HAP-1 (cell line): ENCODE measurements at regions not wholly inside any gene's neighbourhood (a gene's known extent, or its start where the extent isn't known, plus 50 kb on each side); places are given as distances from the start of the nearest gene placed in this dataset.
A peak's percentile ranks its signal among the peaks of the same experiment; 100 is the strongest.
"Not testable (repeated sequence)": the region's sequence is repeated elsewhere in the genome, so short reads cannot be mapped to it uniquely, and the experiment has no call there.

Experiments
- DNase-seq, 2 experiments: peaks; one replicate each; pipeline ENCODE4 v3.0.0-alpha.2; 2016 to 2020; ENCODE audit warnings: low spot score in 2 of 2
- H3K27me3 ChIP-seq: fragments of 250-450 bp; sonication (Bioruptor Pico); 2 replicates; pipeline ENCODE4 v1.5.1; 2020; ENCODE audit warnings: low read depth, mild to moderate bottlenecking, moderate library complexity
- H3K36me3 ChIP-seq: fragments of 250-450 bp; sonication (Bioruptor Pico); replicated peaks from 2 replicates; pipeline ENCODE4 v1.5.1; 2020; ENCODE audit warnings: mild to moderate bottlenecking
- H3K4me1 ChIP-seq: fragments of 250-450 bp; sonication (Bioruptor Pico); 2 replicates; pipeline ENCODE4 v1.5.1; 2020; ENCODE audit warnings: mild to moderate bottlenecking
- H3K4me3 ChIP-seq: fragments of 250-450 bp; sonication (Bioruptor Pico); 2 replicates; pipeline ENCODE4 v1.5.1; 2020; ENCODE audit warnings: mild to moderate bottlenecking, moderate library complexity
- H3K9me3 ChIP-seq: fragments of 250-450 bp; sonication (Bioruptor Pico); 2 replicates; pipeline ENCODE4 v1.5.1; 2020; ENCODE audit warnings: mild to moderate bottlenecking, moderate library complexity
- in situ Hi-C: fragments of 300-500 bp; cut with MboI; formaldehyde crosslinking; loops from 3 replicates; pipeline ENCODE4 v1.14.3; 2020; ENCODE audit warnings: low sequenced_read_pairs, inconsistent platforms, mixed read lengths

DNA sequence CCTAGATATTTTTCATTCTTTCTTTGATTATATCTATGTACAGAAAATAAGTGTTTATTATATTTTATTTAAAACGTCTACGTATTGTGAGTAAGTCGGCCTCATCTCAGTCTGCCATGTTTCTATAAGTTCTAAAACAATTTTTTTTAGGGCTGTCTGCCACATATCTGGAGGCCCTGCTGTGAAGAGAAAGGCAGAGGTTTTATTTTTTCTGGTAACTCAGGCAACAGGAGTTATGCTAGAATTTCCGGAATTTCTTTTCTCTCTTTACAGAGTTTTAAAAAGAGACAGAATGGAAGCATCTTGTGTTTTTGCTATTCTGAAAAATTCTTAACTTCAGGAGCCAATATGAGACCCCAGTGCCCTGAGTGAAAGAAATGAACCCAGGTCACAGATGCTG, 1124.0 kb upstream of the TENM3 start:
- Histone ChIP-seq H3K36me3 (no peaks in the 10 kb centered on the region), H3K4me1 (peaks cover 6% of the 10 kb centered on the region; the same call in 1 of the 2 replicates), H3K9me3 (no peaks in the 10 kb centered on the region), H3K27me3 (no peaks in the 10 kb centered on the region), H3K4me3 (no peak overlapping the region)
- in situ Hi-C loops = no loop called here
- no peak for DNase-seq

DNA sequence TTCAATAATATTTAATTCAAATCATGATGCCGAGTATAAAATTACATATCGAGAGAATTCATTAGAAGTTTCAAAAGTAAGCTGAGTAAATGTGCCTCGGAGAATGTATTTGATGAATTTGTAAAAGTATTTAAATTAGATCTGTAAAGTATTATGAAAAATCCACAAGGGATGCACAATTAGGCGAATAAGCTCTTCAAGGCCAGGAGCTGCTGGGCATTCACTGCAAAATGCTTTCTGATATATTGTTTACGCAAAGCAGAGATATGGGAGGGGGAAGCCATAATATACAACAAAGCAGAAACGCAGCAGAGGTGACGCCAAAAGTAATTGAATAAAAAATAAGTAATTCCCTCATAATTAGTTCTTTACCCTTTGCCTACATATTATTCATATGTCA, 1121.5 kb upstream of the TENM3 start:
- Histone ChIP-seq H3K4me1 (peaks cover 6% of the 10 kb centered on the region; the same call in 1 of the 2 replicates), H3K36me3 (no peaks in the 10 kb centered on the region), H3K27me3 (no peaks in the 10 kb centered on the region), H3K9me3 (no peaks in the 10 kb centered on the region), H3K4me3 (no peak overlapping the region)
- in situ Hi-C loops = no loop called here
- no peak for DNase-seq

DNA sequence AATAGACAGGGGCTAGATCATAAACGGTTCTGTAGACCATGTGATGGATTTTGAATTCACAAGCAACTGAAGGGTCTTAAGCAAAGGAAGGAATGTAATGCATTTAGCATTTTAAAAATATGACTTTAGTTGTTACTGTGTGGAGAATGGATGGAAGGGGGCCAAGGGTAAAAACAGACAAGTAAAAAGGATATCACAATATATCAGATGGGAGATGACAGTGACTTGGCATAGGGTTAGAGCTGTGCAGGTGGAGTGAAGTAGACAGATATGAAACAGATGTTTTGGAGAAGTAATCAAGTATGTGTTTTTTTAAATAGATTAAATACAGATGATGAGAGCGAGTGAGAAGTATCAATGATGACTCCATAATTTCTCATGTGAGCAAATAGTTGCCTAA, 1116.0 kb upstream of the TENM3 start:
- no peaks in the 10 kb centered on the region for H3K36me3 ChIP-seq
- H3K4me1 ChIP-seq = no peaks in the 10 kb centered on the region
- no peaks in the 10 kb centered on the region for H3K27me3 ChIP-seq
- no peak for DNase-seq
- no peak overlapping the region for H3K4me3 ChIP-seq
- in situ Hi-C loops = loop anchor here (25.0 kb wide), 1 partner anchor 465 kb away; no protein-coding TSS in a partner anchor
- H3K9me3 ChIP-seq = no peaks in the 10 kb centered on the region; the same call in 1 of the 2 replicates

DNA sequence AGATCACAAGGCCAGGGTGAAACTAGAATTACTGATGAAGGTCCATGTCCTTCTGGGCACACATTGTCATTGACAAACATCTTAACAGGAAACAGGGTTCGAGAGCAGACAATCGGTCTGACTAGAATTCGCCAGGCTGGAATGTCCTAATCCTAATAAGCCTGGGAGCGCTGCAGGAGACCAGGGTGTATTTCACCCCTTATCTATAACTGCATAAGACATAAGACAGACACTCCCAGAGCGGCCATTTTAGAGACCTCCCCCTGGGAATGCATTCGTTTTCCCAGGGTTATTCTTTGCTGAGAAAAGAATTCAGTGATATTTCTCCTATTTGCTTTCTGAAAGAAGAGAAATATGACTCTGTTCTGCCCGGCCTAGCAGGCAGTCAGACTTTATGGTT, 1112.9 kb upstream of the TENM3 start:
- DNase-seq, H3K27me3 ChIP-seq, H3K9me3 ChIP-seq, H3K4me3 ChIP-seq, H3K4me1 ChIP-seq, H3K36me3 ChIP-seq: not testable (repeated sequence)
- in situ Hi-C loops = loop anchor here (25.0 kb wide), 1 partner anchor 468 kb away; no protein-coding TSS in a partner anchor

DNA sequence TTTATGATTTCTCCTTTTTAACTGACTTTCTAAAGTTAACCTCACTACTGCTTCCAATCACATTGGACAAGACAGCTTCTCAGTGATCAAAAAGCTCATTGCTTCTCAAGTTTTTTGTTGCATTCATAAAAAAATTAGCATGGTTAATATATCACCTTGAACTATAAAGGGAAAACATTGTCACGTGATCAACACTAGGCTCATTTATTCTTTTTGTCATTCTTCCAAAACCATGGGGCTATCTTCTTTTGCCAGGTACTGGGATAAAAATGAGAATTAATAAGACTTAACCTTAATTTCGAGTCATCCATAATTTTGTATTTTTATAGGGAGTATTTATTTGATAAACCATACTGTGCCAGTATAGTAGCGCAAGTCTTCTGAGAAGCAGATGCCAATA, 1105.9 kb upstream of the TENM3 start:
- Histone ChIP-seq H3K4me1 (no peaks in the 10 kb centered on the region), H3K9me3 (no peaks in the 10 kb centered on the region), H3K36me3 (no peaks in the 10 kb centered on the region), H3K4me3 (no peak overlapping the region), H3K27me3 (peaks cover 2% of the 10 kb centered on the region; the same call in 1 of the 2 replicates)
- DNase-seq = no peak
- in situ Hi-C loops = loop anchor here (25.0 kb wide), 1 partner anchor 475 kb away; no protein-coding TSS in a partner anchor

DNA sequence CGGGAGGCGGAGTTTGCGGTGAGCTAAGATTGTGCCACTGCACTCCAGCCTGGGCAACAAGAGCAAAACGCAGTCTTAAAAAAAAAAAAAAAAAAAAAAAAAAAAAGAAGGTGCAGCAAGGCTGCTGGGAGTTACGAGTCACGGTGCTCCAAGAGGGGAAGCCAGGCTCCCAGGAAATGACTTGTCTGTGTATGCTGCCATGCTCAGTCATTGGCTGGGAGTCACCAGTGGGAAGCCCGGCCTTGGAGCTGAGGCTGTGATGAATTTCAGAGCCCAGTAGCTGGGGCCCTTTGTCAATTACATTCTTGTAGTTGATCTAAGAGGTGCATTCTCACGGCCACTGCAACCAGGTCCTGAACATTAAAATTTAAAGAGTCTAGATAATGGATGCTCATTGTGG, 1105.1 kb upstream of the TENM3 start:
- in situ Hi-C loops = loop anchor here (25.0 kb wide), 1 partner anchor 476 kb away; no protein-coding TSS in a partner anchor

DNA sequence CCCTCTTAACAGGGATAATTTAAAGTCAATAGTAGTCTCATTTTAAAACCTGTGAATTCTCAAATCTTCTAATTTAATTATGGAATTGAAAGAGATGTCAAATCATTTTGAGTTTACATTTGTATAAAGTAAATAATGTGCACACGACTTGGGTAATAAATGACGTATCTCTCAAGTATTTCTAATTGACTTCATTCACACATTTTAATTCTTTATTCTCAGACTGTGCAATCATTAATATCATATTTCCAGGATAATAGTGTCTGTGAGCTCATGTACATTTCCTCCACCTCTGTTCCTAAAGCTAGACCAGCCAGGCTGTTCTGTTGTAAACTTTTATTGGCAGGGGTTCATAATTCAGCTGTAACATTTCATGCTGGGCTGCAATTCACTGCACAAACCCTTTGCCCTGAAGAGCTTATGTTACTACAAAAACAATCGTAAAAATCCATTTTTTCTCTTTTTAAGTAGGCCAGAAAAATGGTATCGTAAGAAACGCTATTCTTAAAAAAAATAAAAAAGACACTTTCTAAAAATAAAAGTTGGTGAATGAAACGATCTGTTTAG, 1103.1 kb upstream of the TENM3 start:
- H3K9me3 ChIP-seq = no peaks in the 10 kb centered on the region
- H3K4me3 ChIP-seq = no peak overlapping the region
- H3K36me3 ChIP-seq = no peaks in the 10 kb centered on the region
- H3K4me1 ChIP-seq = peaks cover 6% of the 10 kb centered on the region
- no peak for DNase-seq
- H3K27me3 ChIP-seq = peaks cover 5% of the 10 kb centered on the region; the same call in 1 of the 2 replicates
- in situ Hi-C loops = loop anchor here (5.0 to 25.0 kb wide), 2 partner anchors 387 to 478 kb away; no protein-coding TSS in a partner anchor

More for the DNA sequence above, 1105.1 kb upstream of the TENM3 start:
- Histone ChIP-seq H3K4me3 (no peak overlapping the region), H3K9me3 (no peaks in the 10 kb centered on the region), H3K4me1 (no peaks in the 10 kb centered on the region), H3K36me3 (no peaks in the 10 kb centered on the region), H3K27me3 (peaks cover 5% of the 10 kb centered on the region; the same call in 1 of the 2 replicates)
- no peak for DNase-seq

DNA sequence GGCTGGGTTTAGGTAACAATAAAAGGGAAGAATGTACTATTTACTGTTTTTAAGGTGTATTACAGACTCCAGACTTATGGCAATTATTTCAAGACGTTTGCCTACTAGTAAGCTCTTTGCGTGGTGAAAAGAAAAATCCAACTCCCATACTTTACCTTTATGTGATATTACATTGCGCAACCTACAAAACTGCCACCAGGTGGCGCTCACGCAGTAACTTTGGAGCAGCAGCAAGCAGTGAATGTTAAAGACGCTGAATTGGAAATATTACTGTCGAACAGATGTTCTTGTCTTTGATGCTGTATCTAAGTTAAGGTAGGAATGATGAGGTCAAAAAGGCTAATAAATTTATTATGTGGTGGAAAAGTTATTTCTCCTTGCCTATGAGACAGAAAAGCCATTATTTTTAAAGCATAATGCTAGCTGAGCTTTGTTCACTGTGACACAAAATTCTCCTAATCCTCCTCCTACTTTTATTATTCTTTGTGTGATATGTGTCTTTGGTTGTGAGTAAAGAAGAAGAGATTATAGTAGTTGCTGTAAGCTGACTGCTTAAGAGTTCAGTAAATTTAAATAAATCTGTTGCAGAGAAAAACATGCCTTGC, 1099.8 kb upstream of the TENM3 start:
- in situ Hi-C loops = loop anchor here (5.0 to 25.0 kb wide), 2 partner anchors 384 to 481 kb away; no protein-coding TSS in a partner anchor
- Histone ChIP-seq H3K4me3 (no peak overlapping the region), H3K27me3 (peaks cover 5% of the 10 kb centered on the region; the same call in 1 of the 2 replicates), H3K4me1 (peaks cover 6% of the 10 kb centered on the region), H3K36me3 (no peaks in the 10 kb centered on the region), H3K9me3 (no peaks in the 10 kb centered on the region)
- peak; percentile 73 to 86 for DNase-seq

DNA sequence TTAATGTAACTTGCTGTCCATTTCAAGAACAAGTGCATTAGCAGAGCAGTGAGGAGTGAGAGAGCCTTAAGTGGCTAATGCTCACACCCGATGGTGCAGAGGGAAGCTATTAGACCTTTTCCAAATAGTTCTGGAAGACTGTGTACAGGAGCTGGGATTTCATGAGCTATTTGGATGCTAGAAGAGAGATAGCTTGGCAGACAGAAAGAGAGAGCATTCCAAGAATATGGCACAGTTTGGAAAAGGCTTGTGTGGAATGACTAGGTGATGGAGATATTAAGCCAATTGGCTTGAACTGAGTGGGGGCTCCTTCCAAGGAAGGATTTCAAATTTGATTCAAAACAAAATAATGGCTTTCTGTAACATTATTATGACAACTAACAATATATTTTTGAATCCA, 1097.2 kb upstream of the TENM3 start:
- no peak for DNase-seq
- H3K4me1 ChIP-seq = peaks cover 6% of the 10 kb centered on the region
- H3K9me3 ChIP-seq = no peaks in the 10 kb centered on the region
- no peaks in the 10 kb centered on the region for H3K36me3 ChIP-seq
- in situ Hi-C loops = loop anchor here (25.0 kb wide), 1 partner anchor 484 kb away; no protein-coding TSS in a partner anchor
- H3K4me3 ChIP-seq = no peak overlapping the region
- H3K27me3 ChIP-seq = peaks cover 5% of the 10 kb centered on the region; the same call in 1 of the 2 replicates

DNA sequence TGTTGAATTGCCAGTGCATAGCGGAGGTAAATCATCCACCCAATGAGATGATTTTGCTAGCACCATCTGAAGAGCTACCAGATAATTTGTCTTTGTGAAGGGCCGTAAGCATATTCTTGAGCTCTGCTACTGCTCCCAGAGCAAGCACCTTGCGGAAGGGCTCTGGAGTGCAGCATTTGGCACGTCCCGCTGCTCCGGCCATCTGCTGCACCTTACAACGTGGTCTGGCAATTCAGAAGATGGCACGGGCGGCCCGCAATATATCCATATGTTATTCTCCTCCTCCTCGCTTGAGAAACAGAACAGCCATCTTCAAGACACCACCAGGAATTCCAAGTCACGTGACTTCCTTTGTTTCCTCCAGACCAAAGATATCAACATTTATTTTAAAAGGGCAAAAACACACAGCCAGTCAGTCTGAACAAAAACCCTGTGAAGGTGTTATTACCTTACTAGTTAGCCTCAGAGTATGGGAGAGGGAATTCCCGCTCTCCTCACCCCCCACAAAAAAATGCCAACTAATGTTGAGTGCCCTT, 1095.7 kb upstream of the TENM3 start:
- Histone ChIP-seq H3K4me3 (no peak overlapping the region), H3K27me3 (peaks cover 1% of the 10 kb centered on the region; the same call in 1 of the 2 replicates), H3K36me3 (no peaks in the 10 kb centered on the region), H3K9me3 (no peaks in the 10 kb centered on the region), H3K4me1 (peaks cover 6% of the 10 kb centered on the region)
- in situ Hi-C loops = loop anchor here (25.0 kb wide), 1 partner anchor 485 kb away; no protein-coding TSS in a partner anchor
- no peak for DNase-seq

DNA sequence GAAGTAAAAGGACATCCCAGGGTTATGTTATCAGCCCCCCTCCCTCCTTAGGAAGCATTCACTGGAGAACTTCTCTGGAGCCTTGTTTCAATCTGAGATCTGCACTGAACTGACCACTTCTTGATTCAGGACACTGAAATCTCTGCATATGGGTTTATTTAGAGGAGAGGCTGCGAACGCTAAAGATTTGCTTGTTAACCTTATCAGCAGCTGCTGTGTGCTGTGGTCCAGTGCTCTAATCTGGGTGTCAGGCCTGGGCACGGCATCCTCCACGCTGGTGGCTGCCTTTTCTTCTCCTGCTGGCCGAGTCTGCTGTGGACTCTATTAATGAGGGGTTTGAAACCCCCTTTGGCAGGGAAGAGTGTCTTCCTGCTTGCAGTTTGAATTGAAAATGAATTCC, 1094.7 kb upstream of the TENM3 start:
- in situ Hi-C loops = loop anchor here (25.0 kb wide), 1 partner anchor 486 kb away; no protein-coding TSS in a partner anchor
- Histone ChIP-seq H3K27me3 (no peaks in the 10 kb centered on the region), H3K4me3 (no peak overlapping the region), H3K36me3 (no peaks in the 10 kb centered on the region), H3K9me3 (no peaks in the 10 kb centered on the region), H3K4me1 (peaks cover 4% of the 10 kb centered on the region)
- no peak for DNase-seq

DNA sequence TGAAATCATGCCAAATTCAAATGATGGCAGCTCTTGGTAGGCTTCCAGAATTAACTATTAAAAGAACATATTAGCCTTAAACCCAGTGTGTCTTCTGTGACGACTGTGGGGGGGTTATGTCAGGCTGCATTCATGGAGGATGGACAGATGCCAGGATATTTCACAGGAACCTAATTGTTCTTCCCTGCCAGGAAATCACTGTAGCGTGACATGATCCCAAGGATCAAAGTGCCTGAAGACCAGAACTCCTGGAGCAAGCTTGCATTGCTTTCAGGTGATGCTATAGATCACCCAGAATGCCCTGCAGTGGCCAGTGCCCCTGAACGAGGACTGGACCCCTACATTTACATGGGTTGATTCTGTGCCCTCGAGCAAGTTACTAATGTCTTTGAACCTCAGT, 1093.0 kb upstream of the TENM3 start:
- no peaks in the 10 kb centered on the region for H3K36me3 ChIP-seq
- H3K9me3 ChIP-seq = no peaks in the 10 kb centered on the region
- in situ Hi-C loops = no loop called here
- H3K27me3 ChIP-seq = no peaks in the 10 kb centered on the region
- no peak for DNase-seq
- no peaks in the 10 kb centered on the region for H3K4me1 ChIP-seq
- H3K4me3 ChIP-seq = no peak overlapping the region

DNA sequence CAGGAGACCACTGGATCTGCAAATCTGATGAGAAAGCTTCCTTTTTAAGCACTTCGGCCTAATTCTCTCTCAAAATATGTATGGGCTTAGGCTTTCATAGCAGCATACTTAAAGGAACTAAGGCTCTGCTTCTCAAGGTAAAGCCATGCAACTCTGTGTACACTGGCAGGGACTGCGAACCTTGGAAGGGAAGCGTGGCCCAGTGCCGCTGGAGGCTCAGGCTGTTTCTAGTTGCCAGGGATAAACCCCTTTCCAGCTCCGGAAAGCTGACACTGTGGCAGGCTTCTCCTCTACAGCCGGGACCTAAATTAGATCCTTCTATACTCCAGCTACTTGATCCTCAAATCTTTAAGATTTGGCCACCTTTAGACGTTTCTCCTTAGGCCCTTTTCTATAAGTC, 1091.3 kb upstream of the TENM3 start:
- Histone ChIP-seq H3K27me3 (no peaks in the 10 kb centered on the region), H3K36me3 (no peaks in the 10 kb centered on the region), H3K4me1 (no peaks in the 10 kb centered on the region), H3K9me3 (no peaks in the 10 kb centered on the region), H3K4me3 (no peak overlapping the region)
- in situ Hi-C loops = no loop called here
- no peak for DNase-seq

DNA sequence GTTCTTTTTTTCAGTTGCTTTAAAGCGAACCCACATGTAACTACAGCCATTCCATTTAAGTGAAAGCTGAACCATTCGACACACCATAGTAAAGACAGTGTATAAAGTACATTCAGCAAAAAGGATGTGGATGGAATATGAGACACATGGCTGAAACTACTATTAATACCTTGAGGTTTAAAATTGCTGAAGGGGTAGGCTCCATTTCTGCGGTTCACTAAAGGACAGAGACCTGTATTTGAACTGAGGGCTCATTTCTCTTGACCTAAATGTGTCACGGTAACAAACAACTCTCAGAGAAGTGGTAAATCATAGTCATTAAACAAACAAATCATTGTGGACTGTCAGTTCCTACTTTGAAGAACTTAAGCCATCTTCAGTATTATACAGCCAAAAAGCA, 1085.6 kb upstream of the TENM3 start:
- Histone ChIP-seq H3K36me3 (no peaks in the 10 kb centered on the region), H3K9me3 (no peaks in the 10 kb centered on the region), H3K27me3 (no peaks in the 10 kb centered on the region), H3K4me3 (no peak overlapping the region), H3K4me1 (no peaks in the 10 kb centered on the region)
- no peak for DNase-seq
- in situ Hi-C loops = no loop called here
